ENCODE measurements at regions not wholly inside any gene's neighbourhood (a gene's known extent, or its start where the extent isn't known, plus 50 kb on each side); places are given as distances from the start of the nearest gene placed in this dataset.

GRCh38 chr3:13204177-13204581 lies 130.9 kb upstream of the IQSEC1 start:
- TF ChIP-seq CTCF (IDR thresholded peaks at IDR 0.05) (no peak), POLR2A (IDR thresholded peaks at IDR 0.05) (no peak)
- DNase-seq (ENCODE audit: low spot score in 2 of 2): no peak
- intact Hi-C loops (cut with DNase I; ENCODE audit: low total_unique reads): no loop called here
- 11 to 22% methylated on average over 20 to 34 of the region's 34 CpGs for WGBS, 2 donors
- no peak overlapping the region for H3K4me3 ChIP-seq (ENCODE audit: low read depth, poor library complexity, severe bottlenecking)

GRCh38 chr3:13203398-13204176 lies 130.4 kb upstream of the IQSEC1 start:
- H3K4me3 ChIP-seq (ENCODE audit: low read depth, poor library complexity, severe bottlenecking): no peak overlapping the region
- WGBS, 2 donors: 65 to 73% methylated on average over 19 to 22 of the region's 22 CpGs
- intact Hi-C loops (cut with DNase I; ENCODE audit: low total_unique reads): no loop called here
- DNase-seq (ENCODE audit: low spot score in 2 of 2): no peak
- TF ChIP-seq CTCF (IDR thresholded peaks at IDR 0.05) (no peak), POLR2A (IDR thresholded peaks at IDR 0.05) (no peak)

- 87 to 89% methylated on average over 16 of the region's 16 CpGs for WGBS, 2 donors
- DNase-seq (ENCODE audit: low spot score in 2 of 2): no peak
- H3K4me3 ChIP-seq (ENCODE audit: low read depth, poor library complexity, severe bottlenecking): no peak overlapping the region
- intact Hi-C loops (cut with DNase I; ENCODE audit: low total_unique reads): no loop called here
- TF ChIP-seq POLR2A (IDR thresholded peaks at IDR 0.05): no peak
- no peak for TF ChIP-seq CTCF (IDR thresholded peaks at IDR 0.05)
These were observed 129.6 kb upstream of the IQSEC1 start for GRCh38 chr3:13202744-13203397.

GRCh38 chr3:13201851-13202250 lies 128.6 kb upstream of the IQSEC1 start:
- WGBS, 2 donors: 51 to 60% methylated on average over 3 of the region's 3 CpGs
- H3K4me3 ChIP-seq (ENCODE audit: low read depth, poor library complexity, severe bottlenecking): no peak overlapping the region
- intact Hi-C loops (cut with DNase I; ENCODE audit: low total_unique reads): no loop called here
- no peak for DNase-seq (ENCODE audit: low spot score in 2 of 2)
- TF ChIP-seq POLR2A (IDR thresholded peaks at IDR 0.05): no peak
- no peak for TF ChIP-seq CTCF (IDR thresholded peaks at IDR 0.05)

- WGBS, 2 donors: 53 to 54% methylated on average over 7 of the region's 7 CpGs
- TF ChIP-seq POLR2A (IDR thresholded peaks at IDR 0.05) (no peak), CTCF (IDR thresholded peaks at IDR 0.05) (no peak)
- no peak for DNase-seq (ENCODE audit: low spot score in 2 of 2)
- intact Hi-C loops (cut with DNase I; ENCODE audit: low total_unique reads): no loop called here
- H3K4me3 ChIP-seq (ENCODE audit: low read depth, poor library complexity, severe bottlenecking): no peak overlapping the region
These were observed 127.7 kb upstream of the IQSEC1 start for GRCh38 chr3:13200946-13201345.
